Hematopoietic multipotent progenitor cell treated with erythropoietin and hydrocortisone succinate and interleukin-3 and kit ligand, for 4 days (in vitro differentiated cells): ENCODE measurements at regions not wholly inside any gene's neighbourhood (a gene's known extent, or its start where the extent isn't known, plus 50 kb on each side); places are given as distances from the start of the nearest gene placed in this dataset.
"Not testable (repeated sequence)": the region's sequence is repeated elsewhere in the genome, so short reads cannot be mapped to it uniquely, and the experiment has no call there.

Experiments
- DNase-seq: peaks from one replicate; pipeline ENCODE4 v3.0.0-alpha.2; 2015

- DNase-seq, result no peak
These were observed 339.9 kb upstream of the LRRTM4 start for GRCh38 chr2:77862120-77862519.

- DNase-seq, result no peak
These were observed 342.2 kb upstream of the LRRTM4 start for GRCh38 chr2:77864426-77864825.

- no peak for DNase-seq
These were observed 344.5 kb upstream of the LRRTM4 start for GRCh38 chr2:77866661-77867060.

- no peak for DNase-seq
These were observed 345.0 kb upstream of the LRRTM4 start for GRCh38 chr2:77867146-77867545.

GRCh38 chr2:77873506-77873905, 351.3 kb upstream of the LRRTM4 start:
- DNase-seq, result no peak

- not testable (repeated sequence) for DNase-seq
These were observed 378.0 kb upstream of the LRRTM4 start for GRCh38 chr2:77900211-77900610.

- DNase-seq, result no peak
These were observed 388.0 kb upstream of the LRRTM4 start for GRCh38 chr2:77910136-77910535.

GRCh38 chr2:77920838-77921366, 398.7 kb upstream of the LRRTM4 start:
- no peak for DNase-seq

- no peak for DNase-seq
These were observed 400.4 kb upstream of the LRRTM4 start for GRCh38 chr2:77922567-77922966.

- DNase-seq, result no peak
These were observed 415.2 kb upstream of the LRRTM4 start for GRCh38 chr2:77937366-77937765.

GRCh38 chr2:77938462-77938861, 416.3 kb upstream of the LRRTM4 start:
- no peak for DNase-seq

GRCh38 chr2:77939370-77939769, 417.2 kb upstream of the LRRTM4 start:
- no peak for DNase-seq

GRCh38 chr2:77939801-77940200, 417.6 kb upstream of the LRRTM4 start:
- DNase-seq, result no peak

GRCh38 chr2:77954931-77955330, 432.8 kb upstream of the LRRTM4 start:
- DNase-seq, result no peak

GRCh38 chr2:77962943-77963342, 440.8 kb upstream of the LRRTM4 start:
- DNase-seq, result no peak

- DNase-seq, result peak; percentile 58
These were observed 455.4 kb upstream of the LRRTM4 start for GRCh38 chr2:77977471-77978063.

- DNase-seq, result no peak
These were observed 473.0 kb upstream of the LRRTM4 start for GRCh38 chr2:77995161-77995560.

GRCh38 chr2:77999376-77999775, 477.2 kb upstream of the LRRTM4 start:
- no peak for DNase-seq

GRCh38 chr2:78009289-78009688, 487.1 kb upstream of the LRRTM4 start:
- no peak for DNase-seq

GRCh38 chr2:78011251-78011650, 489.1 kb upstream of the LRRTM4 start:
- no peak for DNase-seq

- no peak for DNase-seq
These were observed 498.3 kb upstream of the LRRTM4 start for GRCh38 chr2:78020491-78020890.

- DNase-seq, result no peak
These were observed 501.2 kb upstream of the LRRTM4 start for GRCh38 chr2:78023356-78023755.

- no peak for DNase-seq
These were observed 502.8 kb upstream of the LRRTM4 start for GRCh38 chr2:78024996-78025395.

- DNase-seq, result no peak
These were observed 507.3 kb upstream of the LRRTM4 start for GRCh38 chr2:78029392-78029995.

- no peak for DNase-seq
These were observed 512.5 kb upstream of the LRRTM4 start for GRCh38 chr2:78034706-78035105.
